H1 (cell line): ENCODE measurements at regions not wholly inside any gene's neighbourhood (a gene's known extent, or its start where the extent isn't known, plus 50 kb on each side); places are given as distances from the start of the nearest gene placed in this dataset.

Source experiments
- CTCF ChIA-PET: fragments of 300-600 bp; sonication (Branson Sonifier 250); formaldehyde crosslinking; loops from one replicate; lab custom pipeline; 2021; ENCODE audit not compliant: partially characterized antibody; lab: Charles Lee
- POLR2A ChIA-PET: fragments of 300-600 bp; sonication (Branson Sonifier 250); formaldehyde crosslinking; loops from one replicate; lab custom pipeline; 2021; ENCODE audit warnings: inconsistent platforms; ENCODE audit not compliant: partially characterized antibody; lab: Charles Lee
- DNase-seq, 2 experiments: peaks; one replicate each; pipeline versions ENCODE4 v3.0.0 to v3.0.0-alpha.2; 2010 to 2022; ENCODE audit warnings: low spot score in 2 of 2, low read depth in 1 of 2, mixed read lengths in 1 of 2
- FAIRE-seq: peaks from 2 replicates; lab custom pipeline; 2011; peaks lifted over from hg19 to GRCh38; lab: Jason Lieb, UNC
- H2AFZ ChIP-seq: 2 replicates; pipeline ENCODE4 v1.8.1; 2012; ENCODE audit warnings: low read length, inconsistent platforms
- H2AK5ac ChIP-seq: 2 replicates; pipeline ENCODE4 v1.6.1; 2013; ENCODE audit warnings: low read depth, low read length
- H2BK120ac ChIP-seq: replicated peaks from 2 replicates; pipeline ENCODE3; 2013; ENCODE audit warnings: low read depth, low read length, inconsistent platforms
- H2BK12ac ChIP-seq: 2 replicates; pipeline ENCODE4 v1.6.1; 2013; ENCODE audit warnings: low read depth, low read length
- H2BK15ac ChIP-seq: 2 replicates; pipeline ENCODE4 v1.6.1; 2013; ENCODE audit warnings: low read length
- H2BK20ac ChIP-seq: 2 replicates; pipeline ENCODE4 v1.6.1; 2013; ENCODE audit warnings: low read length
- H2BK5ac ChIP-seq: 2 replicates; pipeline ENCODE4 v1.6.1; 2013; ENCODE audit warnings: low read depth, low read length
- H3K14ac ChIP-seq: 2 replicates; pipeline ENCODE4 v1.6.1; 2013; ENCODE audit warnings: inconsistent platforms; ENCODE audit not compliant: insufficient read length
- H3K18ac ChIP-seq: 2 replicates; pipeline ENCODE4 v1.6.1; 2013; ENCODE audit warnings: low read length; ENCODE audit errors: extremely low read depth
- H3K23ac ChIP-seq: 2 replicates; pipeline ENCODE4 v1.6.1; 2013; ENCODE audit warnings: inconsistent platforms; ENCODE audit not compliant: insufficient read length
- H3K23me2 ChIP-seq: 2 replicates; pipeline ENCODE4 v1.6.1; 2013; ENCODE audit warnings: low read depth, low read length
- H3K27ac ChIP-seq: 2 replicates; pipeline ENCODE4 v1.6.1; 2011; ENCODE audit warnings: low read depth, low read length, inconsistent platforms
- H3K27me3 ChIP-seq, 4 experiments: replicated peaks in 1 of 4; 1 replicate in 1 of 4; 2 replicates in 3 of 4; pipeline versions ENCODE4 v1.6.1 to v1.8.1; 2011 to 2013; ENCODE audit warnings: low read length in 3 of 4, mild to moderate bottlenecking in 3 of 4, inconsistent platforms in 2 of 4, mixed read lengths in 2 of 4, moderate library complexity in 1 of 4; ENCODE audit not compliant: control insufficient read depth in 3 of 4, insufficient read depth in 3 of 4; ENCODE audit errors: extremely low read depth in 1 of 4
- H3K36me3 ChIP-seq, 4 experiments: 2 replicates each; pipeline versions ENCODE4 v1.6.1 to v1.8.1; 2011 to 2013; ENCODE audit warnings: mild to moderate bottlenecking in 4 of 4, low read length in 3 of 4, moderate library complexity in 2 of 4, control low read depth in 1 of 4, inconsistent platforms in 1 of 4; ENCODE audit not compliant: insufficient read depth in 4 of 4, control insufficient read depth in 2 of 4
- H3K4ac ChIP-seq: replicated peaks from 2 replicates; pipeline ENCODE3; 2013; ENCODE audit warnings: low read length, low read depth, mixed read lengths, inconsistent platforms; ENCODE audit not compliant: insufficient read length
- H3K4me1 ChIP-seq, 4 experiments: replicated peaks in 1 of 4; 1 replicate in 1 of 4; 2 replicates in 3 of 4; pipeline versions ENCODE4 v1.6.1 to v1.8.1; 2011 to 2013; ENCODE audit warnings: low read length in 3 of 4, inconsistent platforms in 2 of 4, mixed read lengths in 1 of 4; ENCODE audit not compliant: insufficient read depth in 4 of 4, control insufficient read depth in 3 of 4
- H3K4me2 ChIP-seq, 2 experiments: 2 replicates each; pipeline versions ENCODE4 v1.6.1 to v1.8.1; 2011 to 2013; ENCODE audit warnings: low read depth in 2 of 2, low read length in 2 of 2, control low read depth in 1 of 2, inconsistent platforms in 1 of 2, mild to moderate bottlenecking in 1 of 2; ENCODE audit not compliant: insufficient read depth in 1 of 2
- H3K4me3 ChIP-seq, 4 experiments: fragments of 200-600, 300-600 bp in 1 of 4; sonication (generic), shearing (Covaris generic), sonication (Bioruptor Twin) in 1 of 4; 2 replicates each; pipeline versions ENCODE4 v1.5.1 to v1.8.1; 2011 to 2016; ENCODE audit warnings: low read length in 4 of 4, low read depth in 3 of 4, control low read depth in 2 of 4, inconsistent platforms in 2 of 4, mild to moderate bottlenecking in 2 of 4, mixed read lengths in 1 of 4, moderate library complexity in 1 of 4; ENCODE audit not compliant: insufficient read depth in 2 of 4; ENCODE audit errors: extremely low read depth in 1 of 4
- H3K56ac ChIP-seq: replicated peaks from 2 replicates; pipeline ENCODE3; 2013; ENCODE audit warnings: low read depth, mild to moderate bottlenecking, mixed read lengths, low read length, inconsistent platforms; ENCODE audit not compliant: insufficient read length
- H3K79me1 ChIP-seq: 2 replicates; pipeline ENCODE4 v1.6.1; 2013; ENCODE audit warnings: low read depth, low read length, control low read depth
- H3K79me2 ChIP-seq, 2 experiments: 2 replicates each; pipeline versions ENCODE4 v1.6.1 to v1.8.1; 2012 to 2013; ENCODE audit warnings: low read length in 2 of 2, mild to moderate bottlenecking in 2 of 2, inconsistent platforms in 1 of 2; ENCODE audit not compliant: insufficient read depth in 2 of 2, control insufficient read depth in 1 of 2
- H3K9ac ChIP-seq, 4 experiments: replicated peaks in 1 of 4; 1 replicate in 1 of 4; 2 replicates in 3 of 4; pipeline versions ENCODE4 v1.6.1 to v1.8.1; 2011 to 2013; ENCODE audit warnings: low read depth in 3 of 4, low read length in 3 of 4, control low read depth in 2 of 4, mild to moderate bottlenecking in 2 of 4, moderate library complexity in 2 of 4, inconsistent platforms in 1 of 4; ENCODE audit errors: extremely low read depth in 1 of 4
- H3K9me3 ChIP-seq, 2 experiments: 2 replicates each; pipeline versions ENCODE4 v1.6.1 to v1.8.1; 2012 to 2013; ENCODE audit warnings: mild to moderate bottlenecking in 2 of 2, moderate library complexity in 2 of 2, control low read depth in 1 of 2, inconsistent platforms in 1 of 2, low read depth in 1 of 2, low read length in 1 of 2, mixed read lengths in 1 of 2; ENCODE audit not compliant: insufficient read depth in 2 of 2
- H4K20me1 ChIP-seq, 2 experiments: replicated peaks in 1 of 2; 2 replicates each; pipeline versions ENCODE3 to v1.8.1; 2011 to 2013; ENCODE audit warnings: inconsistent platforms in 2 of 2, low read length in 2 of 2, mild to moderate bottlenecking in 1 of 2; ENCODE audit not compliant: insufficient read depth in 2 of 2, control insufficient read depth in 1 of 2
- H4K5ac ChIP-seq: 2 replicates; pipeline ENCODE4 v1.6.1; 2013; ENCODE audit warnings: low read length, low read depth, mixed read lengths, inconsistent platforms; ENCODE audit not compliant: insufficient read length
- H4K8ac ChIP-seq: 2 replicates; pipeline ENCODE4 v1.8.0; 2013; ENCODE audit warnings: mild to moderate bottlenecking, moderate library complexity, low read length, inconsistent platforms; ENCODE audit not compliant: insufficient read depth; ENCODE audit errors: extremely low read depth
- H4K91ac ChIP-seq: replicated peaks from 2 replicates; pipeline ENCODE3; 2013; ENCODE audit warnings: low read length, mixed read lengths, inconsistent platforms; ENCODE audit not compliant: insufficient read length
- BCL11A ChIP-seq, 2 experiments: IDR thresholded peaks; one replicate each; pipeline ENCODE4 v1.6.1; 2011; ENCODE audit warnings: low read depth in 2 of 2, low read length in 2 of 2, mild to moderate bottlenecking in 2 of 2
- CHD1 ChIP-seq: IDR thresholded peaks from 2 replicates; pipeline ENCODE4 v1.6.1; 2012; ENCODE audit warnings: low read depth, low read length, improper control_type of control experiment
- KDM1A ChIP-seq: fragments of 200-600, 300-600 bp; sonication (generic); IDR thresholded peaks from 2 replicates; pipeline ENCODE4 v1.7.1; 2016; ENCODE audit warnings: mild to moderate bottlenecking, low read length, borderline replicate concordance
- KDM4A ChIP-seq: IDR thresholded peaks from one replicate; pipeline ENCODE4 v1.7.1; 2012; ENCODE audit warnings: low read depth, mild to moderate bottlenecking, moderate library complexity, low read length, inconsistent platforms; ENCODE audit not compliant: severe bottlenecking
- POU5F1 ChIP-seq: IDR thresholded peaks from 2 replicates; pipeline ENCODE4 v1.6.1; 2011; ENCODE audit warnings: low read depth, mild to moderate bottlenecking, low read length, moderate library complexity
- TAF1 ChIP-seq: IDR thresholded peaks from 2 replicates; pipeline ENCODE4 v1.6.1; 2011; ENCODE audit warnings: mild to moderate bottlenecking, low read depth, low read length
- WGBS, 2 experiments: shearing (Covaris generic) in 1 of 2; methylation state at CpG; one replicate each; pipeline versions ENCODE4 v1.1.6 to v1.1.7; 2013 to 2015; ENCODE audit warnings: low lambda C conversion rate in 2 of 2, mixed read lengths in 2 of 2, inconsistent platforms in 1 of 2, low coverage in 1 of 2, missing lambda C conversion rate in 1 of 2; ENCODE audit not compliant: insufficient replicate concordance in 2 of 2, insufficient coverage in 1 of 2, insufficient read length in 1 of 2; ENCODE audit errors: extremely low coverage in 1 of 2, missing lambda C conversion rate in 1 of 2; 5-methylcytosine and 5-hydroxymethylcytosine counted together
- TF ChIP-seq, protein P1 (sequence below): IDR thresholded peaks from 2 replicates; pipeline ENCODE4 v1.6.1; 2012; ENCODE audit warnings: inconsistent platforms

DNA sequence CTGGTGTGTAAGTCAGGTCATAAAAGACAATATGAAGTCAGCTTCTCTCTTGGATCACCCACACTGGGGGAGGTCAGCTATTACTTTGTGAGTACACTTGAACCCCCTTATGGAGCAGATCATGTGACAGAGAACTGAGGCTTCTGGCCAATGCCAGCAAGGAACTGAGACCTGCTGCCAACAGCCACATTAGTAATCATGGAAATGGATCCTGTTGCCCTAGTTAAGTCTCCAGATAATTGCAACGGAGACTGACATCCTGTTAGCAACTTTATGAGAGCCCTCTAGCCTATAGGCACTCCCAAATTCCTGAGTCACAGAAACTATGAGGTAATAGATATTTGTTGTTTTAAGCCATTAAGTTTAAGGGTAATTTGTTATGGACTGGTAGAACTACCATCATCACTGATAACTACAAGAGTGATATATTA is 110.4 kb upstream of the GMNC start:
- H3K4ac ChIP-seq: no peak overlapping the region
- H4K5ac ChIP-seq: no peak overlapping the region
- CTCF ChIA-PET: no interaction called here
- no peak overlapping the region for H2BK5ac ChIP-seq
- H3K14ac ChIP-seq: no peak overlapping the region
- no peaks in the 10 kb centered on the region for H4K20me1 ChIP-seq
- no peaks in the 10 kb centered on the region; a peak in 2 of 7 replicates for H3K4me1 ChIP-seq
- no peaks in the 10 kb centered on the region for H3K79me2 ChIP-seq
- POLR2A ChIA-PET: no interaction called here
- WGBS, 2 experiments: 88% methylated on average over 1 of the region's 1 CpG; no CpG with 5 or more reads in 1 of the 2 experiments
- no peak overlapping the region for H2BK20ac ChIP-seq
- H3K4me2 ChIP-seq: no peak overlapping the region
- H2BK15ac ChIP-seq: no peak overlapping the region
- no peak overlapping the region for H2AFZ ChIP-seq
- H3K23me2 ChIP-seq: no peaks in the 10 kb centered on the region
- no peak overlapping the region for H3K27ac ChIP-seq
- H3K36me3 ChIP-seq: no peaks in the 10 kb centered on the region
- H3K18ac ChIP-seq: no peak overlapping the region
- no peak overlapping the region for H4K91ac ChIP-seq
- FAIRE-seq (no peak), DNase-seq (no peak)
- H3K56ac ChIP-seq: no peak overlapping the region
- H3K79me1 ChIP-seq: no peaks in the 10 kb centered on the region
- H3K27me3 ChIP-seq: no peaks in the 10 kb centered on the region
- no peak overlapping the region for H3K4me3 ChIP-seq
- no peak for TF ChIP-seq CHD1
- no peak for TF ChIP-seq BCL11A (IDR thresholded peaks at IDR 0.05; ENCODE audit: low read depth in 2 of 2, low read length in 2 of 2)
- TF ChIP-seq, protein P1, sequence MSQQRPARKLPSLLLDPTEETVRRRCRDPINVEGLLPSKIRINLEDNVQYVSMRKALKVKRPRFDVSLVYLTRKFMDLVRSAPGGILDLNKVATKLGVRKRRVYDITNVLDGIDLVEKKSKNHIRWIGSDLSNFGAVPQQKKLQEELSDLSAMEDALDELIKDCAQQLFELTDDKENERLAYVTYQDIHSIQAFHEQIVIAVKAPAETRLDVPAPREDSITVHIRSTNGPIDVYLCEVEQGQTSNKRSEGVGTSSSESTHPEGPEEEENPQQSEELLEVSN: no peak
- no peak for TF ChIP-seq TAF1
- TF ChIP-seq POU5F1: no peak
- no peak for TF ChIP-seq KDM1A
- TF ChIP-seq KDM4A: no peak
- H2BK120ac ChIP-seq: no peak overlapping the region
- no peaks in the 10 kb centered on the region for H3K9me3 ChIP-seq
- H3K23ac ChIP-seq: no peak overlapping the region
- H2AK5ac ChIP-seq: no peak overlapping the region
- H3K9ac ChIP-seq: no peak overlapping the region
- H4K8ac ChIP-seq: no peak overlapping the region
- no peak overlapping the region for H2BK12ac ChIP-seq
